DMS114 treated with DMSO at 0.1 percent for 48 hours (cell line): ENCODE measurements at regions not wholly inside any gene's neighbourhood (a gene's known extent, or its start where the extent isn't known, plus 50 kb on each side); places are given as distances from the start of the nearest gene placed in this dataset.
A peak's percentile ranks its signal among the peaks of the same experiment; 100 is the strongest.
"Not testable (repeated sequence)": the region's sequence is repeated elsewhere in the genome, so short reads cannot be mapped to it uniquely, and the experiment has no call there.

Experiments
- DNase-seq: peaks from one replicate; lab custom pipeline; 2025; ENCODE audit not compliant: unreplicated experiment; lab: John Stamatoyannopoulos, UW

GRCh38 chr10:100638969-100639368 is 103.2 kb downstream of the HIF1AN start:
- not testable (repeated sequence) for DNase-seq

GRCh38 chr10:100642295-100642994 is 102.9 kb upstream of the PAX2 start:
- no peak for DNase-seq

GRCh38 chr10:100645091-100645490 is 100.3 kb upstream of the PAX2 start:
- no peak for DNase-seq

- DNase-seq: no peak
Measured at GRCh38 chr10:100645613-100646392, 99.6 kb upstream of the PAX2 start.

DNA sequence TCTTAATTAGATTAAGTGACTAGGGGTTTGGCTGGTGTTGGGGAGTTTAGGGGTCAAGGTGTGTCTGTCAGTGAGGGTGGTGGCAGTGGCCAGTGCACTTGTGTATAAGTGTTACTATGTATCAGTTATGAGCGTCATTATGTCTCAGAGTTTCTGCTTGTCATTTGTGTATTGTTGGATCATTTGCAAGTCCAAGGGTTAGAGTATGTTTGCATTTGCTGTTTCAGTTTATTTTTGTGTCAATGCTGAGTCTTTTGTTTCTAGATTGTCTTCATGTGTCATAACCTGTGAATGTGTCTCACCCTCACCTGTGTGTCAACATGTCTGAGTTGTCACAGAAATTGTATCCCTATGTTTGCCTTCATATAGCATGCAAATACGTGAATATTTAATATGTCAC is 97.5 kb upstream of the PAX2 start:
- DNase-seq: no peak

GRCh38 chr10:100650693-100651092 is 94.7 kb upstream of the PAX2 start:
- DNase-seq: no peak

GRCh38 chr10:100651099-100651498 is 94.3 kb upstream of the PAX2 start:
- DNase-seq: not testable (repeated sequence)

DNA sequence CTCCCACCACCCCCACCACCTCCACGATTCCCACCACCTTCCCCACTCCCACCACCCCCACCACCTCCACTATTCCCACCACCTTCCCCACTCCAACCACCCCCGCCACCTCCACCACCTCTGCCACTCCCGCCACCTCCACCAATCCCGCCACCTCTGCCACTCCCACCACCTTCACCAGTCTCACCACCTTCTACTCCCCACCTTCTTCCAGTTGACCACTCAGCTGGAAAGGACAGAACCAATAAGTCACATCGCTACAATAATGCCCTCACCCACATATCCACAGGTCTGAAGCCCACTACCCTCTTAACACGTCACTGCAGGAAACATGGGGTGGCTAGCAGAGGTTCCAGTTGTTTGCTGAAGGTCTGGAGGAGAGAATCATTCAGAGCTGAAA is 93.5 kb upstream of the PAX2 start:
- DNase-seq: no peak

- DNase-seq: no peak
Measured at GRCh38 chr10:100652406-100653135, 92.8 kb upstream of the PAX2 start.

GRCh38 chr10:100653238-100653956 is 92.0 kb upstream of the PAX2 start:
- DNase-seq: no peak

- DNase-seq: no peak
Measured at GRCh38 chr10:100653957-100654781, 91.2 kb upstream of the PAX2 start.

DNA sequence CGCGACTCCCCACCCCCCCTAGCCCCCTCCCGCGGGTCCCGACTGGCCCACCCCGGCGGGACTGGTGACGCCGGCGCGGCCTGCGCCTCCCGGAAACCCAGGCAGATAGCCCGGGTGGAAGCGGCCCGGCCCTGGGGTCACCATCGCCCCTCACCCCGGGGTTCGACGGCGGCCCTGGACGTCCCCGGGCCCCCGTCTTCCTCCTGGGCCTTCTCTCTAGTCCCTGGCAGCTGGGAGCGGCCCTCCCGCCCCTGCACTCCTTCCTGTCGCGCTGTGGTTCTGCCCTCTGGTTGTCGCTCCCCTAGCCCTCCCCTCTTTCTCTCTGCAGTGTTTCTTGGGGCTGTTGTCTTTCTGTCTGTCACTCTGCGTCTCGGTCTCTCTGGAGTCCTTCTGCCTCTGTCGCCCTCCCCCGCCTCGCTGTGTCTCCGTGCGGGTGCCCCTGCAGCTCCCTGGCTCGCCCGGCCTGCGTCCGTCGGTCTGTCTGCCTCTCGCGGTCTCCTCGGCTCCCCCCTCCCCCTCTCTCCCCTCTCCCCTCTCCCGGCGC is 90.5 kb upstream of the PAX2 start:
- DNase-seq: no peak

- no peak for DNase-seq
Measured at GRCh38 chr10:100655326-100655759, 90.0 kb upstream of the PAX2 start.

GRCh38 chr10:100655760-100656421 is 89.5 kb upstream of the PAX2 start:
- peak; percentile 14 for DNase-seq

DNA sequence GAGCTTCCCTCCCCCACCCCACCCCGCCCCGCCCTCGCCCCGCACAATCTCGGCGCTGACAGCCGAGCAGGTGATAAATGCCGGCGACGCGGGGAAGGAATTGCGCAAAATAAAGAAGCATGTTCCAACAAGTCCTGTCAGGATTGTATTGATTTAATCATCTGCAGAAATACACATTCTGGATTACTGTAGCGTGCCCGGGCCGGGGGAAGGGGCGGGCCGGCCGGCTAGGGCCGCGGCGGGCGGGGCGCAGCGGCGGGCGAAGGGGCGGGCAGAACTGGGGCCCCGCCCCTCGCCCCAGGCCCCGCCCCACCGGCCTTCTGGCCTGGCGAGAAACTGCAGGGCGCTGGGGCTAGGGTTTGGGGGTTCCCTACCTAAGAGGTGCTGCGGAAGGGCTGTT is 88.9 kb upstream of the PAX2 start:
- no peak for DNase-seq

GRCh38 chr10:100658269-100658668 is 87.1 kb upstream of the PAX2 start:
- DNase-seq: no peak

GRCh38 chr10:100659361-100660098 is 85.9 kb upstream of the PAX2 start:
- no peak for DNase-seq

DNA sequence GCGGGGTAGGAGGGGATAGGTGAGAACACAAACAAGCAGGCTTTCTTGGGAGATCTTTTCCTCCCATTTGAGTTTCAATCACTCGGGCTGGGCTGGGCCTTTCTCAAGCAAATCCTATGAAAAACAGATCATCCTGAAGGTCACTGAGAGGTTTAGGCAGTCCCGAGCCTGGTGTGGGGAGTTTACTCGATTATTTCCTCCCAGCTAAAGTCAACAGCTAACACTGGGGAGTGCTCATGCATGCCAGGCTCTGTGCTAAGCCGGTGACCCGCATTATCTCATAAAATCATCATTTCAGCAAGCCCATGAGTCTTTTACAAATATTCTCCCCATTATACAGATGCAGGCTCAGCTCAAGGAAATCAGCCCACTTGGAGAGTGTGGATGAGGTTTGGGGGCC is 85.0 kb upstream of the PAX2 start:
- no peak for DNase-seq

- no peak for DNase-seq
Measured at GRCh38 chr10:100660945-100661344, 84.4 kb upstream of the PAX2 start.
